ENCODE measurements at regions not wholly inside any gene's neighbourhood (a gene's known extent, or its start where the extent isn't known, plus 50 kb on each side); places are given as distances from the start of the nearest gene placed in this dataset.

GRCh38 chr10:25661632-25662031, 272.4 kb upstream of the MYO3A start:
- Histone ChIP-seq H3K27me3 (ENCODE audit: control insufficient read depth, low read length) (no peaks in the 10 kb centered on the region), H3K27ac (ENCODE audit: low read depth, low read length) (no peak overlapping the region), H3F3A (ENCODE audit: control insufficient read depth, insufficient read depth) (no peaks in the 10 kb centered on the region), H3K4me3 (ENCODE audit: low read length) (no peak overlapping the region), H3K4me1 (ENCODE audit: control insufficient read depth, low read length) (no peaks in the 10 kb centered on the region), H3K4me2 (ENCODE audit: low read length) (no peak overlapping the region), H3K79me2 (ENCODE audit: control insufficient read depth, low read length) (no peaks in the 10 kb centered on the region), H3K9me2 (replicated peaks; ENCODE audit: control insufficient read depth, low read length) (no peaks in the 10 kb centered on the region), H3K9me3 (ENCODE audit: control insufficient read depth, insufficient read depth, low read length) (no peaks in the 10 kb centered on the region), H3K36me3 (ENCODE audit: control insufficient read depth, low read length) (no peaks in the 10 kb centered on the region), H4K20me1 (ENCODE audit: control insufficient read depth, insufficient read depth, low read depth, low read length) (no peaks in the 10 kb centered on the region)
- TF ChIP-seq CTCF (IDR thresholded peaks at IDR 0.05; ENCODE audit: low read depth, low read length, poor library complexity, severe bottlenecking) = no peak
- no peak for TF ChIP-seq EZH2phosphoT487 (IDR thresholded peaks at IDR 0.05; ENCODE audit: borderline replicate concordance, low read length)

GRCh38 chr10:25666276-25666675, 267.8 kb upstream of the MYO3A start:
- H3K27me3 ChIP-seq (ENCODE audit: control insufficient read depth, low read length) = no peaks in the 10 kb centered on the region
- H3K4me2 ChIP-seq (ENCODE audit: low read length) = no peak overlapping the region
- TF ChIP-seq EZH2phosphoT487 (IDR thresholded peaks at IDR 0.05; ENCODE audit: borderline replicate concordance, low read length) (no peak), CTCF (IDR thresholded peaks at IDR 0.05; ENCODE audit: low read depth, low read length, poor library complexity, severe bottlenecking) (no peak)

GRCh38 chr10:25675204-25675603, 258.8 kb upstream of the MYO3A start:
- TF ChIP-seq EZH2phosphoT487 (IDR thresholded peaks at IDR 0.05; ENCODE audit: borderline replicate concordance, low read length) = no peak
- no peak for TF ChIP-seq CTCF (IDR thresholded peaks at IDR 0.05; ENCODE audit: low read depth, low read length, poor library complexity, severe bottlenecking)
- Histone ChIP-seq H3K4me3 (ENCODE audit: low read length) (no peak overlapping the region), H3K9me2 (replicated peaks; ENCODE audit: control insufficient read depth, low read length) (no peaks in the 10 kb centered on the region), H3K36me3 (ENCODE audit: control insufficient read depth, low read length) (no peaks in the 10 kb centered on the region), H3K4me2 (ENCODE audit: low read length) (no peak overlapping the region), H3K4me1 (ENCODE audit: control insufficient read depth, low read length) (no peaks in the 10 kb centered on the region), H3F3A (ENCODE audit: control insufficient read depth, insufficient read depth) (no peaks in the 10 kb centered on the region), H3K27me3 (ENCODE audit: control insufficient read depth, low read length) (no peaks in the 10 kb centered on the region), H3K79me2 (ENCODE audit: control insufficient read depth, low read length) (no peaks in the 10 kb centered on the region), H4K20me1 (ENCODE audit: control insufficient read depth, insufficient read depth, low read depth, low read length) (no peaks in the 10 kb centered on the region), H3K27ac (ENCODE audit: low read depth, low read length) (no peak overlapping the region), H3K9me3 (ENCODE audit: control insufficient read depth, insufficient read depth, low read length) (no peaks in the 10 kb centered on the region)

More at GRCh38 chr10:25666276-25666675, 267.8 kb upstream of the MYO3A start:
- H4K20me1 ChIP-seq (ENCODE audit: control insufficient read depth, insufficient read depth, low read depth, low read length) = no peaks in the 10 kb centered on the region
- no peaks in the 10 kb centered on the region for H3K4me1 ChIP-seq (ENCODE audit: control insufficient read depth, low read length)
- no peaks in the 10 kb centered on the region for H3K9me3 ChIP-seq (ENCODE audit: control insufficient read depth, insufficient read depth, low read length)
- no peaks in the 10 kb centered on the region for H3K36me3 ChIP-seq (ENCODE audit: control insufficient read depth, low read length)
- no peaks in the 10 kb centered on the region for H3K79me2 ChIP-seq (ENCODE audit: control insufficient read depth, low read length)
- H3K9me2 ChIP-seq (replicated peaks; ENCODE audit: control insufficient read depth, low read length) = no peaks in the 10 kb centered on the region
- no peak overlapping the region for H3K4me3 ChIP-seq (ENCODE audit: low read length)
- no peaks in the 10 kb centered on the region for H3F3A ChIP-seq (ENCODE audit: control insufficient read depth, insufficient read depth)
- no peak overlapping the region for H3K27ac ChIP-seq (ENCODE audit: low read depth, low read length)

- TF ChIP-seq CTCF (IDR thresholded peaks at IDR 0.05; ENCODE audit: low read depth, low read length, poor library complexity, severe bottlenecking) (no peak), EZH2phosphoT487 (IDR thresholded peaks at IDR 0.05; ENCODE audit: borderline replicate concordance, low read length) (no peak)
- Histone ChIP-seq H4K20me1 (ENCODE audit: control insufficient read depth, insufficient read depth, low read depth, low read length) (no peaks in the 10 kb centered on the region), H3K27me3 (ENCODE audit: control insufficient read depth, low read length) (no peaks in the 10 kb centered on the region), H3K4me2 (ENCODE audit: low read length) (no peak overlapping the region), H3F3A (ENCODE audit: control insufficient read depth, insufficient read depth) (no peaks in the 10 kb centered on the region), H3K27ac (ENCODE audit: low read depth, low read length) (no peak overlapping the region), H3K79me2 (ENCODE audit: control insufficient read depth, low read length) (no peaks in the 10 kb centered on the region), H3K36me3 (ENCODE audit: control insufficient read depth, low read length) (no peaks in the 10 kb centered on the region), H3K9me2 (replicated peaks; ENCODE audit: control insufficient read depth, low read length) (no peaks in the 10 kb centered on the region), H3K4me3 (ENCODE audit: low read length) (no peak overlapping the region), H3K9me3 (ENCODE audit: control insufficient read depth, insufficient read depth, low read length) (no peaks in the 10 kb centered on the region), H3K4me1 (ENCODE audit: control insufficient read depth, low read length) (no peaks in the 10 kb centered on the region)
Measured at GRCh38 chr10:25675615-25676014, 258.4 kb upstream of the MYO3A start.

All from DOHH2 (cell line).